ENCODE measurements at regions not wholly inside any gene's neighbourhood (a gene's known extent, or its start where the extent isn't known, plus 50 kb on each side); places are given as distances from the start of the nearest gene placed in this dataset.

DNA sequence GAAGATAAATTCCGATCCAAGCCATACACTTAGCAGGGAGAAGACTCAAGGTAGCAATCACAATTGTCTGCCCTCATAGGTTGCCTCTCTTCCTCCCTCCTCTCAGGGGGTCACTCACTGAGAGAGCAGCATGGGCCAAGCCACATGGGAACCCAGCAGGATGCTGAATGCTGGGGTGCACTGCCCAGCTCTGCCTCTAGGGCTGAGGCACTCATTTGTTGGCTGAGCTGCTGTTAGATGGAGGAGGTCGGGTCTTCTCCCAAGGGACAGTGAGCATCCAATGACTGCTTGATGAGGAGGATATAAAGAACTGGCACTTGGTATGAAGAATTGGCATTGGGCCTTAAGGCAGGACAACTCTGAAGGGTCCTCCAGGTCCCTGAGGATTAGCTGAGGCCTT is 418.8 kb downstream of the SIPA1L2 start:
- H3K4me2 ChIP-seq, result no peak overlapping the region
- peak; percentile 21 for DNase-seq
- no peaks in the 10 kb centered on the region for H3K9me2 ChIP-seq
- peaks cover 0 to 3% of the 10 kb centered on the region in 2 experiments; a peak in 2 of 4 replicates for H3K4me1 ChIP-seq (ENCODE audit: control insufficient read depth in 1 of 2, insufficient read depth in 2 of 2, low read depth in 1 of 2, low read length in 1 of 2)
- no peak overlapping the region for H3K4me3 ChIP-seq (ENCODE audit: low read depth in 2 of 2, low read length in 1 of 2)
- H4K20me1 ChIP-seq (ENCODE audit: insufficient read depth), result no peaks in the 10 kb centered on the region
- H2AFZ ChIP-seq (ENCODE audit: low read depth), result no peak overlapping the region
- H3K79me2 ChIP-seq (ENCODE audit: insufficient read depth), result no peaks in the 10 kb centered on the region
- H3K9me3 ChIP-seq, result no peaks in the 10 kb centered on the region
- WGBS (ENCODE audit: low lambda C conversion rate), result 33% methylated on average over 2 of the region's 2 CpGs
- ChIA-PET CTCF (interaction anchor here (1.4 to 1.8 kb wide), 2 partner anchors 13 to 28 kb away, joined by 3 to 5 read pairs; no protein-coding TSS in a partner anchor), POLR2A (no interaction called here)
- no peaks in the 10 kb centered on the region for H3K36me3 ChIP-seq (replicated peaks in 1 of 2; ENCODE audit: control insufficient read depth in 1 of 2, insufficient read depth in 2 of 2, low read length in 1 of 2)
- H3K9ac ChIP-seq, result no peak overlapping the region
- TF ChIP-seq, protein P1, sequence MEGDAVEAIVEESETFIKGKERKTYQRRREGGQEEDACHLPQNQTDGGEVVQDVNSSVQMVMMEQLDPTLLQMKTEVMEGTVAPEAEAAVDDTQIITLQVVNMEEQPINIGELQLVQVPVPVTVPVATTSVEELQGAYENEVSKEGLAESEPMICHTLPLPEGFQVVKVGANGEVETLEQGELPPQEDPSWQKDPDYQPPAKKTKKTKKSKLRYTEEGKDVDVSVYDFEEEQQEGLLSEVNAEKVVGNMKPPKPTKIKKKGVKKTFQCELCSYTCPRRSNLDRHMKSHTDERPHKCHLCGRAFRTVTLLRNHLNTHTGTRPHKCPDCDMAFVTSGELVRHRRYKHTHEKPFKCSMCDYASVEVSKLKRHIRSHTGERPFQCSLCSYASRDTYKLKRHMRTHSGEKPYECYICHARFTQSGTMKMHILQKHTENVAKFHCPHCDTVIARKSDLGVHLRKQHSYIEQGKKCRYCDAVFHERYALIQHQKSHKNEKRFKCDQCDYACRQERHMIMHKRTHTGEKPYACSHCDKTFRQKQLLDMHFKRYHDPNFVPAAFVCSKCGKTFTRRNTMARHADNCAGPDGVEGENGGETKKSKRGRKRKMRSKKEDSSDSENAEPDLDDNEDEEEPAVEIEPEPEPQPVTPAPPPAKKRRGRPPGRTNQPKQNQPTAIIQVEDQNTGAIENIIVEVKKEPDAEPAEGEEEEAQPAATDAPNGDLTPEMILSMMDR (IDR thresholded peaks at IDR 0.05), result peak; percentile 41; the same call in 1 of the 2 replicates
- TF ChIP-seq, protein P2, sequence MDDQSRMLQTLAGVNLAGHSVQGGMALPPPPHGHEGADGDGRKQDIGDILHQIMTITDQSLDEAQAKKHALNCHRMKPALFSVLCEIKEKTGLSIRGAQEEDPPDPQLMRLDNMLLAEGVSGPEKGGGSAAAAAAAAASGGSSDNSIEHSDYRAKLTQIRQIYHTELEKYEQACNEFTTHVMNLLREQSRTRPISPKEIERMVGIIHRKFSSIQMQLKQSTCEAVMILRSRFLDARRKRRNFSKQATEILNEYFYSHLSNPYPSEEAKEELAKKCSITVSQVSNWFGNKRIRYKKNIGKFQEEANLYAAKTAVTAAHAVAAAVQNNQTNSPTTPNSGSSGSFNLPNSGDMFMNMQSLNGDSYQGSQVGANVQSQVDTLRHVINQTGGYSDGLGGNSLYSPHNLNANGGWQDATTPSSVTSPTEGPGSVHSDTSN (IDR thresholded peaks at IDR 0.05), result no peak
- TF ChIP-seq, protein P3, sequence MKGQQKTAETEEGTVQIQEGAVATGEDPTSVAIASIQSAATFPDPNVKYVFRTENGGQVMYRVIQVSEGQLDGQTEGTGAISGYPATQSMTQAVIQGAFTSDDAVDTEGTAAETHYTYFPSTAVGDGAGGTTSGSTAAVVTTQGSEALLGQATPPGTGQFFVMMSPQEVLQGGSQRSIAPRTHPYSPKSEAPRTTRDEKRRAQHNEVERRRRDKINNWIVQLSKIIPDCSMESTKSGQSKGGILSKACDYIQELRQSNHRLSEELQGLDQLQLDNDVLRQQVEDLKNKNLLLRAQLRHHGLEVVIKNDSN (IDR thresholded peaks at IDR 0.05; ENCODE audit: borderline replicate concordance, low read depth), result no peak
- H3F3A ChIP-seq (replicated peaks; ENCODE audit: insufficient read depth), result no peaks in the 10 kb centered on the region
- no peak overlapping the region for H3K27ac ChIP-seq (ENCODE audit: low read depth in 2 of 2, low read length in 1 of 2)
- H3K27me3 ChIP-seq (ENCODE audit: insufficient read depth), result no peaks in the 10 kb centered on the region

DNA sequence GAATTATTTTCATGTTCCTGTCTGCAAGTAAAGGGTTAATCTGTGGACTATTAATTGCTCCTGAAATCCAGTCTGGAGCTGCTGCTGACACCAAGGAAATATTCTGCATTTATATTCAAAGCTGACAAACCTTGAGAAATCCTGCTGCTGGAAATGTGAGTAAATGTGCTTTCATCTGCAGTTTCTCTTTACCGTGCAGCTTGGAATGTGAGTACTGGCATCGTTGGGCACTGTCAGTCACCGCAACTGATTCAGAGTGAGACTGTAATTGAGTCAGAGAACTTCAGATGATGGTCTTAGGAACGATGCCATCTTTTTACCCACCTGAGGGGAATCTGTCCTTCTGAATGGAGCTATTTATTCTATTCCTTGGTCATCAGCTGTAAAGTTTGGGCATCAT is 420.6 kb downstream of the SIPA1L2 start:
- H3K9ac ChIP-seq, result no peak overlapping the region
- H4K20me1 ChIP-seq (ENCODE audit: insufficient read depth), result no peaks in the 10 kb centered on the region
- H3K4me2 ChIP-seq, result no peak overlapping the region
- no peaks in the 10 kb centered on the region for H3F3A ChIP-seq (replicated peaks; ENCODE audit: insufficient read depth)
- no peak overlapping the region for H2AFZ ChIP-seq (ENCODE audit: low read depth)
- no peaks in the 10 kb centered on the region for H3K36me3 ChIP-seq (replicated peaks in 1 of 2; ENCODE audit: control insufficient read depth in 1 of 2, insufficient read depth in 2 of 2, low read length in 1 of 2)
- no peaks in the 10 kb centered on the region for H3K9me2 ChIP-seq
- no peak overlapping the region for H3K27ac ChIP-seq (ENCODE audit: low read depth in 2 of 2, low read length in 1 of 2)
- POLR2A ChIA-PET, result no interaction called here
- WGBS (ENCODE audit: low lambda C conversion rate), result 65% methylated on average over 4 of the region's 4 CpGs
- H3K79me2 ChIP-seq (ENCODE audit: insufficient read depth), result no peaks in the 10 kb centered on the region
- CTCF ChIA-PET, result interaction anchor here (1.2 kb wide), 1 partner anchor 11 kb away, joined by 4 read pairs; no protein-coding TSS in a partner anchor
- peaks cover 0 to 3% of the 10 kb centered on the region in 2 experiments; a peak in 2 of 4 replicates for H3K4me1 ChIP-seq (ENCODE audit: control insufficient read depth in 1 of 2, insufficient read depth in 2 of 2, low read depth in 1 of 2, low read length in 1 of 2)
- H3K4me3 ChIP-seq (ENCODE audit: low read depth in 2 of 2, low read length in 1 of 2), result no peak overlapping the region
- no peaks in the 10 kb centered on the region for H3K27me3 ChIP-seq (ENCODE audit: insufficient read depth)
- DNase-seq, result no peak
- no peaks in the 10 kb centered on the region for H3K9me3 ChIP-seq
- no peak for TF ChIP-seq NRF1 (IDR thresholded peaks at IDR 0.05; ENCODE audit: low read depth, low read length)
- no peak for TF ChIP-seq GATA2 (CRISPR knock-in tag; IDR thresholded peaks at IDR 0.05)
- TF ChIP-seq EP300 (IDR thresholded peaks at IDR 0.05; ENCODE audit: borderline replicate concordance in 1 of 2, low read depth in 1 of 2, low read length in 1 of 2), result no peak
- TF ChIP-seq YY1 (IDR thresholded peaks at IDR 0.05; ENCODE audit: low read depth), result no peak
- no peak for TF ChIP-seq SIN3A (IDR thresholded peaks at IDR 0.05; ENCODE audit: borderline replicate concordance, low read depth, low read length)
- TF ChIP-seq RXRA (IDR thresholded peaks at IDR 0.05; ENCODE audit: borderline replicate concordance, low read depth), result no peak
- no peak for TF ChIP-seq TEAD4 (IDR thresholded peaks at IDR 0.05; ENCODE audit: borderline replicate concordance, insufficient read depth)
- no peak for TF ChIP-seq ELF1 (IDR thresholded peaks at IDR 0.05)
- TF ChIP-seq, protein P4, sequence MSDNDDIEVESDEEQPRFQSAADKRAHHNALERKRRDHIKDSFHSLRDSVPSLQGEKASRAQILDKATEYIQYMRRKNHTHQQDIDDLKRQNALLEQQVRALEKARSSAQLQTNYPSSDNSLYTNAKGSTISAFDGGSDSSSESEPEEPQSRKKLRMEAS (IDR thresholded peaks at IDR 0.05; ENCODE audit: low read depth), result no peak
- no peak for TF ChIP-seq MXI1 (IDR thresholded peaks at IDR 0.05; ENCODE audit: low read depth, low read length)
- no peak for TF ChIP-seq RAD21 (IDR thresholded peaks at IDR 0.05; ENCODE audit: low read length)
- TF ChIP-seq, protein P5, sequence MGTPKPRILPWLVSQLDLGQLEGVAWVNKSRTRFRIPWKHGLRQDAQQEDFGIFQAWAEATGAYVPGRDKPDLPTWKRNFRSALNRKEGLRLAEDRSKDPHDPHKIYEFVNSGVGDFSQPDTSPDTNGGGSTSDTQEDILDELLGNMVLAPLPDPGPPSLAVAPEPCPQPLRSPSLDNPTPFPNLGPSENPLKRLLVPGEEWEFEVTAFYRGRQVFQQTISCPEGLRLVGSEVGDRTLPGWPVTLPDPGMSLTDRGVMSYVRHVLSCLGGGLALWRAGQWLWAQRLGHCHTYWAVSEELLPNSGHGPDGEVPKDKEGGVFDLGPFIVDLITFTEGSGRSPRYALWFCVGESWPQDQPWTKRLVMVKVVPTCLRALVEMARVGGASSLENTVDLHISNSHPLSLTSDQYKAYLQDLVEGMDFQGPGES (IDR thresholded peaks at IDR 0.05; ENCODE audit: low read depth, low read length), result no peak
- TF ChIP-seq, protein P6, sequence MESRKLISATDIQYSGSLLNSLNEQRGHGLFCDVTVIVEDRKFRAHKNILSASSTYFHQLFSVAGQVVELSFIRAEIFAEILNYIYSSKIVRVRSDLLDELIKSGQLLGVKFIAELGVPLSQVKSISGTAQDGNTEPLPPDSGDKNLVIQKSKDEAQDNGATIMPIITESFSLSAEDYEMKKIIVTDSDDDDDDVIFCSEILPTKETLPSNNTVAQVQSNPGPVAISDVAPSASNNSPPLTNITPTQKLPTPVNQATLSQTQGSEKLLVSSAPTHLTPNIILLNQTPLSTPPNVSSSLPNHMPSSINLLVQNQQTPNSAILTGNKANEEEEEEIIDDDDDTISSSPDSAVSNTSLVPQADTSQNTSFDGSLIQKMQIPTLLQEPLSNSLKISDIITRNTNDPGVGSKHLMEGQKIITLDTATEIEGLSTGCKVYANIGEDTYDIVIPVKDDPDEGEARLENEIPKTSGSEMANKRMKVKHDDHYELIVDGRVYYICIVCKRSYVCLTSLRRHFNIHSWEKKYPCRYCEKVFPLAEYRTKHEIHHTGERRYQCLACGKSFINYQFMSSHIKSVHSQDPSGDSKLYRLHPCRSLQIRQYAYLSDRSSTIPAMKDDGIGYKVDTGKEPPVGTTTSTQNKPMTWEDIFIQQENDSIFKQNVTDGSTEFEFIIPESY (IDR thresholded peaks at IDR 0.05; ENCODE audit: borderline replicate concordance, low read depth), result no peak
- no peak for TF ChIP-seq FOXM1 (IDR thresholded peaks at IDR 0.05; ENCODE audit: low read depth)

Measured in SK-N-SH (cell line).